ENCODE measurements at regions not wholly inside any gene's neighbourhood (a gene's known extent, or its start where the extent isn't known, plus 50 kb on each side); places are given as distances from the start of the nearest gene placed in this dataset.
"Not testable (repeated sequence)": the region's sequence is repeated elsewhere in the genome, so short reads cannot be mapped to it uniquely, and the experiment has no call there.

- intact Hi-C loops (cut with DNase I; ENCODE audit: low total_unique reads), result no loop called here
- no peaks in the 10 kb centered on the region for H3K9me3 ChIP-seq
- TF ChIP-seq, protein P1, sequence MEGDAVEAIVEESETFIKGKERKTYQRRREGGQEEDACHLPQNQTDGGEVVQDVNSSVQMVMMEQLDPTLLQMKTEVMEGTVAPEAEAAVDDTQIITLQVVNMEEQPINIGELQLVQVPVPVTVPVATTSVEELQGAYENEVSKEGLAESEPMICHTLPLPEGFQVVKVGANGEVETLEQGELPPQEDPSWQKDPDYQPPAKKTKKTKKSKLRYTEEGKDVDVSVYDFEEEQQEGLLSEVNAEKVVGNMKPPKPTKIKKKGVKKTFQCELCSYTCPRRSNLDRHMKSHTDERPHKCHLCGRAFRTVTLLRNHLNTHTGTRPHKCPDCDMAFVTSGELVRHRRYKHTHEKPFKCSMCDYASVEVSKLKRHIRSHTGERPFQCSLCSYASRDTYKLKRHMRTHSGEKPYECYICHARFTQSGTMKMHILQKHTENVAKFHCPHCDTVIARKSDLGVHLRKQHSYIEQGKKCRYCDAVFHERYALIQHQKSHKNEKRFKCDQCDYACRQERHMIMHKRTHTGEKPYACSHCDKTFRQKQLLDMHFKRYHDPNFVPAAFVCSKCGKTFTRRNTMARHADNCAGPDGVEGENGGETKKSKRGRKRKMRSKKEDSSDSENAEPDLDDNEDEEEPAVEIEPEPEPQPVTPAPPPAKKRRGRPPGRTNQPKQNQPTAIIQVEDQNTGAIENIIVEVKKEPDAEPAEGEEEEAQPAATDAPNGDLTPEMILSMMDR (IDR thresholded peaks at IDR 0.05), result no peak
- TF ChIP-seq POLR2AphosphoS5 (IDR thresholded peaks at IDR 0.05), result no peak
- no peak for TF ChIP-seq POLR2A (IDR thresholded peaks at IDR 0.05)
- H3K27me3 ChIP-seq, result no peaks in the 10 kb centered on the region
- H3K36me3 ChIP-seq, result no peaks in the 10 kb centered on the region
- H3K4me3 ChIP-seq, result no peak overlapping the region
- no peaks in the 10 kb centered on the region for H3K4me1 ChIP-seq
- DNase-seq (ENCODE audit: low spot score in 2 of 2), result no peak
- H3K27ac ChIP-seq, result no peak overlapping the region
These were observed 1308.0 kb downstream of the EPHA7 start for GRCh38 chr6:92111386-92111785.

GRCh38 chr6:92110403-92110802, 1309.0 kb downstream of the EPHA7 start:
- Histone ChIP-seq H3K4me3 (no peak overlapping the region), H3K4me1 (no peaks in the 10 kb centered on the region), H3K9me3 (no peaks in the 10 kb centered on the region), H3K27me3 (no peaks in the 10 kb centered on the region), H3K36me3 (no peaks in the 10 kb centered on the region), H3K27ac (no peak overlapping the region)
- no peak for DNase-seq (ENCODE audit: low spot score in 2 of 2)
- intact Hi-C loops (cut with DNase I; ENCODE audit: low total_unique reads), result no loop called here
- TF ChIP-seq, protein P1 (IDR thresholded peaks at IDR 0.05), result no peak
- no peak for TF ChIP-seq POLR2A (IDR thresholded peaks at IDR 0.05)
- TF ChIP-seq POLR2AphosphoS5 (IDR thresholded peaks at IDR 0.05), result no peak

GRCh38 chr6:92109956-92110355, 1309.4 kb downstream of the EPHA7 start:
- intact Hi-C loops (cut with DNase I; ENCODE audit: low total_unique reads), result no loop called here
- H3K9me3 ChIP-seq, result no peaks in the 10 kb centered on the region
- H3K4me3 ChIP-seq, result no peak overlapping the region
- H3K4me1 ChIP-seq, result no peaks in the 10 kb centered on the region
- TF ChIP-seq POLR2A (IDR thresholded peaks at IDR 0.05) (no peak), POLR2AphosphoS5 (IDR thresholded peaks at IDR 0.05) (no peak)
- TF ChIP-seq, protein P1 (IDR thresholded peaks at IDR 0.05), result no peak
- no peak overlapping the region for H3K27ac ChIP-seq
- H3K27me3 ChIP-seq, result no peaks in the 10 kb centered on the region
- no peaks in the 10 kb centered on the region for H3K36me3 ChIP-seq
- DNase-seq (ENCODE audit: low spot score in 2 of 2), result no peak

DNA sequence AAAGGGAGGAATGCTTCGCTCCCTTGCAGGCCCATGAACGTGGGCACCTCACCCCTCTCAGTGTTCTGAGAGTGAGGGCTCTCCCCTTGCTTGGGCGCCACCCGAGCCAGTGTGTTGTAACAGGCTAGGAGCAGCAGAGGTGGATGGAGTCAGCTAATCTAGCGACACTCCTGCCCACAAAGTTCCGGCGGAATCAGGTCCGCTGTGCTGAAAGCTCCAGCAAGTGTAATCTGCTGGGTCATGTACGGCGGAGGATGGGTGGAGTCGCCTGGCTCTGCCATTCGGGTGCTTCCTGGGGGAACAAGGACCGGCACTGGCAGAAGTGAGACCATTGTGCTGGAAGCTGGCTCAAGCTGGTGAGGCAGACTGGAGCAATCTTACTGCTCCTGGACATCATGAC, 1310.1 kb downstream of the EPHA7 start:
- intact Hi-C loops (cut with DNase I; ENCODE audit: low total_unique reads), result no loop called here
- no peaks in the 10 kb centered on the region for H3K27me3 ChIP-seq
- H3K4me3 ChIP-seq, result no peak overlapping the region
- no peak for DNase-seq (ENCODE audit: low spot score in 2 of 2)
- no peaks in the 10 kb centered on the region for H3K4me1 ChIP-seq
- H3K36me3 ChIP-seq, result no peaks in the 10 kb centered on the region
- peaks cover 0 to 3% of the 10 kb centered on the region in 2 donors for H3K9me3 ChIP-seq
- no peak overlapping the region for H3K27ac ChIP-seq
- TF ChIP-seq POLR2AphosphoS5 (IDR thresholded peaks at IDR 0.05) (no peak), POLR2A (IDR thresholded peaks at IDR 0.05) (no peak)
- TF ChIP-seq, protein P1 (IDR thresholded peaks at IDR 0.05), result no peak

- intact Hi-C loops (cut with DNase I; ENCODE audit: low total_unique reads), result no loop called here
- Histone ChIP-seq H3K27ac (no peak overlapping the region), H3K9me3 (peaks cover 4 to 10% of the 10 kb centered on the region in 2 donors), H3K4me1 (no peaks in the 10 kb centered on the region), H3K4me3 (no peak overlapping the region), H3K36me3 (no peaks in the 10 kb centered on the region), H3K27me3 (no peaks in the 10 kb centered on the region)
- DNase-seq (ENCODE audit: low spot score in 2 of 2), result no peak
- TF ChIP-seq, protein P1 (IDR thresholded peaks at IDR 0.05), result no peak
- no peak for TF ChIP-seq POLR2AphosphoS5 (IDR thresholded peaks at IDR 0.05)
- no peak for TF ChIP-seq POLR2A (IDR thresholded peaks at IDR 0.05)
These were observed 1332.6 kb downstream of the EPHA7 start for GRCh38 chr6:92086750-92087149.

DNA sequence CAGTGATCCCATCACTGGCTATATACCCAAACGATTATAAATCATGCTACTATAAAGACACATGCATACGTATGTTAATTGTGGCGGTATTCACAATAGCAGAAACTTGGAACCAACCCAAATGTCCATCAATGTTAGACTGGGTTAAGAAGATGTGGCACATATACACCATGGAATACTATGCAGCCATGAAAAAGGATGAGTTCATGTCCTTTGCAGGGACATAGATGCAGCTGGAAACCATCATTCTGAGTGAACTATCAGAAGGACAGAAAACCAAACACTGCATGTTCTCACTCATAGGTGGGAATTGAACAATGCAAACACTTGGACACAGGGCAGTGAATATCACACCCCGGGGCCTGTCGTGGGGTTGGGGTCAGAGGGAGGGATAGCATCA, 1335.4 kb downstream of the EPHA7 start:
- DNase-seq (ENCODE audit: low spot score in 2 of 2); H3K27me3 ChIP-seq; H3K4me1 ChIP-seq; intact Hi-C loops (cut with DNase I; ENCODE audit: low total_unique reads); H3K27ac ChIP-seq; H3K36me3 ChIP-seq; H3K4me3 ChIP-seq; H3K9me3 ChIP-seq: not testable (repeated sequence)

All from breast epithelium (tissue), 4 donors.